ENCODE measurements at regions not wholly inside any gene's neighbourhood (a gene's known extent, or its start where the extent isn't known, plus 50 kb on each side); places are given as distances from the start of the nearest gene placed in this dataset.

DNA sequence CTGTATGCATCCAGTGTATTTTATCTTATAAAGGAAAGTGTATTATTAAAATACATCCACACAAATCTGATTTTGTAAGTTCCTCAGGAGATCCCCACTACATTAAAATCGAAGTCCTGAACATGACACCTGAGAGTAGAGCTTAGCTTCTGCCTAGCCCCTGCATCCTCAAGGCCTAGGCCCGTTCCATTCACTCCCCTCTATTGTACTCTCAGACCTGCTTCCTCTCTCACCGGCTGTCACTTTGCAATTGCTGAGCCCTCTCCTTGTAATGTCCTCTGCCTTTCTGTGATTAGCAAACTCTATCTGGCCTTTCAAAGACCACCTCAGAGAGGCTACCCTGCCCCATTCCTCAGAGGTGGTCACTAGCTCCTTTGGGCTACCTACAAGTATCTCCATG, 160.8 kb downstream of the FTCDNL1 start:
- H3K4me3 ChIP-seq = no peak overlapping the region

GRCh38 chr2:199685669-199686068, 165.3 kb downstream of the FTCDNL1 start:
- Histone ChIP-seq H3K27me3 (ENCODE audit: insufficient read depth in 3 of 3, low read length in 2 of 3) (no peaks in the 10 kb centered on the region), H3K9me3 (no peaks in the 10 kb centered on the region), H3K4me1 (peaks cover 5% of the 10 kb centered on the region), H3K4me3 (no peak overlapping the region), H3K27ac (no peak overlapping the region), H3K36me3 (ENCODE audit: insufficient read depth in 1 of 2, low read depth in 1 of 2) (no peaks in the 10 kb centered on the region)
- TF ChIP-seq, protein P1, sequence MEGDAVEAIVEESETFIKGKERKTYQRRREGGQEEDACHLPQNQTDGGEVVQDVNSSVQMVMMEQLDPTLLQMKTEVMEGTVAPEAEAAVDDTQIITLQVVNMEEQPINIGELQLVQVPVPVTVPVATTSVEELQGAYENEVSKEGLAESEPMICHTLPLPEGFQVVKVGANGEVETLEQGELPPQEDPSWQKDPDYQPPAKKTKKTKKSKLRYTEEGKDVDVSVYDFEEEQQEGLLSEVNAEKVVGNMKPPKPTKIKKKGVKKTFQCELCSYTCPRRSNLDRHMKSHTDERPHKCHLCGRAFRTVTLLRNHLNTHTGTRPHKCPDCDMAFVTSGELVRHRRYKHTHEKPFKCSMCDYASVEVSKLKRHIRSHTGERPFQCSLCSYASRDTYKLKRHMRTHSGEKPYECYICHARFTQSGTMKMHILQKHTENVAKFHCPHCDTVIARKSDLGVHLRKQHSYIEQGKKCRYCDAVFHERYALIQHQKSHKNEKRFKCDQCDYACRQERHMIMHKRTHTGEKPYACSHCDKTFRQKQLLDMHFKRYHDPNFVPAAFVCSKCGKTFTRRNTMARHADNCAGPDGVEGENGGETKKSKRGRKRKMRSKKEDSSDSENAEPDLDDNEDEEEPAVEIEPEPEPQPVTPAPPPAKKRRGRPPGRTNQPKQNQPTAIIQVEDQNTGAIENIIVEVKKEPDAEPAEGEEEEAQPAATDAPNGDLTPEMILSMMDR (IDR thresholded peaks at IDR 0.05) = no peak
- intact Hi-C loops (cut with DNase I) = no loop called here
- DNase-seq (no peak), ATAC-seq (no peak)

More for the DNA sequence above, 160.8 kb downstream of the FTCDNL1 start:
- Histone ChIP-seq H3K27ac (no peak overlapping the region), H3K4me1 (peaks cover 5% of the 10 kb centered on the region), H3K36me3 (ENCODE audit: insufficient read depth in 1 of 2, low read depth in 1 of 2) (no peaks in the 10 kb centered on the region), H3K27me3 (ENCODE audit: insufficient read depth in 3 of 3, low read length in 2 of 3) (no peaks in the 10 kb centered on the region), H3K9me3 (no peaks in the 10 kb centered on the region)
- TF ChIP-seq, protein P1 (IDR thresholded peaks at IDR 0.05) = no peak
- intact Hi-C loops (cut with DNase I) = no loop called here
- 70 to 73% (median 73%) methylated on average over 3 of the region's 3 CpGs for WGBS, 3 donors
- no peak for DNase-seq
- no peak for ATAC-seq

GRCh38 chr2:199684832-199685231, 166.2 kb downstream of the FTCDNL1 start:
- H3K4me3 ChIP-seq = no peak overlapping the region
- H3K4me1 ChIP-seq = peaks cover 5% of the 10 kb centered on the region
- no peaks in the 10 kb centered on the region for H3K36me3 ChIP-seq (ENCODE audit: insufficient read depth in 1 of 2, low read depth in 1 of 2)
- H3K9me3 ChIP-seq = no peaks in the 10 kb centered on the region
- TF ChIP-seq, protein P1 (IDR thresholded peaks at IDR 0.05) = no peak
- ATAC-seq = no peak
- 79 to 90% (median 90%) methylated on average over 2 of the region's 2 CpGs for WGBS, 3 donors
- no peak overlapping the region for H3K27ac ChIP-seq
- H3K27me3 ChIP-seq (ENCODE audit: insufficient read depth in 3 of 3, low read length in 2 of 3) = no peaks in the 10 kb centered on the region
- no peak for DNase-seq
- intact Hi-C loops (cut with DNase I) = no loop called here

GRCh38 chr2:199684168-199684567, 166.8 kb downstream of the FTCDNL1 start:
- no peaks in the 10 kb centered on the region for H3K36me3 ChIP-seq (ENCODE audit: insufficient read depth in 1 of 2, low read depth in 1 of 2)
- H3K4me1 ChIP-seq = peaks cover 5% of the 10 kb centered on the region
- no peak overlapping the region for H3K27ac ChIP-seq
- no peaks in the 10 kb centered on the region for H3K27me3 ChIP-seq (ENCODE audit: insufficient read depth in 3 of 3, low read length in 2 of 3)
- ATAC-seq (no peak), DNase-seq (no peak)
- WGBS, 3 donors = 72 to 95% (median 75%) methylated on average over 1 of the region's 1 CpG
- no peak overlapping the region for H3K4me3 ChIP-seq
- intact Hi-C loops (cut with DNase I) = no loop called here
- H3K9me3 ChIP-seq = no peaks in the 10 kb centered on the region
- TF ChIP-seq, protein P1 (IDR thresholded peaks at IDR 0.05) = no peak

GRCh38 chr2:199682001-199682400, 169.0 kb downstream of the FTCDNL1 start:
- H3K4me3 ChIP-seq = no peak overlapping the region
- no peak for ATAC-seq
- 86 to 93% (median 88%) methylated on average over 1 of the region's 1 CpG for WGBS, 3 donors

More at GRCh38 chr2:199682001-199682400, 169.0 kb downstream of the FTCDNL1 start:
- DNase-seq = no peak
- intact Hi-C loops (cut with DNase I) = no loop called here
- no peak overlapping the region for H3K27ac ChIP-seq
- peaks cover 5% of the 10 kb centered on the region for H3K4me1 ChIP-seq
- H3K27me3 ChIP-seq (ENCODE audit: insufficient read depth in 3 of 3, low read length in 2 of 3) = no peaks in the 10 kb centered on the region
- no peaks in the 10 kb centered on the region for H3K36me3 ChIP-seq (ENCODE audit: insufficient read depth in 1 of 2, low read depth in 1 of 2)
- TF ChIP-seq, protein P1 (IDR thresholded peaks at IDR 0.05) = no peak
- H3K9me3 ChIP-seq = no peaks in the 10 kb centered on the region

All from psoas muscle (tissue), 7 donors.